GM12878 (cell line): ENCODE measurements at regions not wholly inside any gene's neighbourhood (a gene's known extent, or its start where the extent isn't known, plus 50 kb on each side); places are given as distances from the start of the nearest gene placed in this dataset.

Experiments used
- ATAC-seq: fragments of 200-7000 bp; cut with Tn5 transposase; 3 replicates; pipeline ENCODE4 v1.9.1; 2020; ENCODE audit warnings: mild to moderate bottlenecking, moderate library complexity
- BruUV-seq: library from RNA; stranded (reverse); fragments of 400-500 nt; replicated peaks from 2 replicates; lab custom pipeline; 2021; lab: Mats Ljungman, UMichigan
- CTCF ChIA-PET: fragments of 300-600 bp; sonication (Branson Sonifier 250); formaldehyde crosslinking; extraction: SDS; loops from one replicate; lab custom pipeline; 2021; ENCODE audit warnings: inconsistent platforms; lab: Yijun Ruan, JAX
- POLR2A ChIA-PET: fragments of 350-600 bp; formaldehyde crosslinking; extraction: SDS; loops from one replicate; lab custom pipeline; 2021; ENCODE audit warnings: inconsistent platforms; lab: Charles Lee
- RAD21 ChIA-PET: fragments of 300-600 bp; sonication (Branson Sonifier 250); formaldehyde crosslinking; loops from one replicate; lab custom pipeline; 2023; ENCODE audit warnings: antibody characterized with exemption; ENCODE audit not compliant: unreplicated experiment; lab: Charles Lee
- SMC1A ChIA-PET: fragments of 300-600 bp; sonication (Branson Sonifier 250); formaldehyde crosslinking; loops from one replicate; lab custom pipeline; 2023; ENCODE audit not compliant: unreplicated experiment, uncharacterized antibody; lab: Charles Lee
- DNase-seq: peaks from one replicate; pipeline ENCODE4 v3.0.0-alpha.2; 2011; ENCODE audit warnings: low read depth, low spot score
- FAIRE-seq: peaks from 3 replicates; lab custom pipeline; 2011; peaks lifted over from hg19 to GRCh38; lab: Jason Lieb, UNC
- H2AFZ ChIP-seq: 2 replicates; pipeline ENCODE4 v1.6.0; 2011; ENCODE audit warnings: low read depth, low read length, control low read depth; ENCODE audit not compliant: control insufficient read depth
- H3K27ac ChIP-seq: 2 replicates; pipeline ENCODE4 v1.5.1; 2011; ENCODE audit warnings: control low read depth; ENCODE audit not compliant: control insufficient read depth, insufficient read depth
- H3K27me3 ChIP-seq, 2 experiments: replicated peaks in 1 of 2; 2 replicates each; pipeline versions ENCODE4 v1.6.0 to v1.6.1; 2011; ENCODE audit warnings: low read length in 1 of 2; ENCODE audit not compliant: control insufficient read depth in 2 of 2, insufficient read depth in 2 of 2
- H3K36me3 ChIP-seq, 2 experiments: 2 replicates each; pipeline ENCODE4 v1.5.1; 2011; ENCODE audit warnings: low read length in 1 of 2; ENCODE audit not compliant: control insufficient read depth in 2 of 2, insufficient read depth in 2 of 2
- H3K4me1 ChIP-seq: 2 replicates; pipeline ENCODE4 v1.6.1; 2011; ENCODE audit warnings: mild to moderate bottlenecking, low read length, moderate library complexity, mixed read lengths; ENCODE audit not compliant: control insufficient read depth, insufficient read depth
- H3K4me2 ChIP-seq: 2 replicates; pipeline ENCODE4 v1.6.0; 2011; ENCODE audit warnings: control low read depth; ENCODE audit not compliant: control insufficient read depth, insufficient read depth
- H3K4me3 ChIP-seq: fragments of 200-600 bp; sonication (generic); 2 replicates; pipeline ENCODE4 v1.5.1; 2016
- H3K79me2 ChIP-seq: 2 replicates; pipeline ENCODE4 v1.6.0; 2011; ENCODE audit warnings: low read length; ENCODE audit not compliant: control insufficient read depth, insufficient read depth
- H3K9ac ChIP-seq: 2 replicates; pipeline ENCODE4 v1.8.0; 2011; ENCODE audit warnings: low read length, control low read depth, mixed read lengths; ENCODE audit not compliant: control insufficient read depth, insufficient read depth
- H3K9me3 ChIP-seq: replicated peaks from 3 replicates; pipeline ENCODE4 v1.5.1; 2011; ENCODE audit warnings: mild to moderate bottlenecking, low read length; ENCODE audit not compliant: control insufficient read depth, insufficient read depth
- H4K20me1 ChIP-seq: 2 replicates; pipeline ENCODE4 v1.6.0; 2011; ENCODE audit not compliant: control insufficient read depth, insufficient read depth
- EP300 ChIP-seq, 2 experiments: fragments of 150-350 bp in 1 of 2; IDR thresholded peaks; 2 replicates each; pipeline ENCODE4 v1.6.1; 2011 to 2012; ENCODE audit warnings: low read depth in 2 of 2, low read length in 2 of 2, borderline replicate concordance in 1 of 2, improper control_type of control experiment in 1 of 2, inconsistent platforms in 1 of 2; ENCODE audit not compliant: control insufficient read depth in 1 of 2
- IKZF1 ChIP-seq: fragments of 450-650 bp; conservative IDR thresholded peaks from 2 replicates; pipeline ENCODE4 v1.6.1; 2017; ENCODE audit warnings: antibody characterized with exemption, mild to moderate bottlenecking
- MTA2 ChIP-seq: fragments of 450-650 bp; IDR thresholded peaks from 2 replicates; pipeline ENCODE4 v1.6.1; 2016; ENCODE audit warnings: low read depth, mild to moderate bottlenecking, moderate library complexity
- NFXL1 ChIP-seq: fragments of 450-650 bp; IDR thresholded peaks from 2 replicates; pipeline ENCODE4 v1.6.1; 2017; ENCODE audit warnings: antibody characterized with exemption, mild to moderate bottlenecking, borderline replicate concordance
- SMAD1 ChIP-seq: fragments of 450-650 bp; IDR thresholded peaks from 2 replicates; pipeline ENCODE4 v1.6.1; 2018; ENCODE audit warnings: mild to moderate bottlenecking, low read depth; ENCODE audit not compliant: partially characterized antibody
- TCF12 ChIP-seq: IDR thresholded peaks from 2 replicates; pipeline ENCODE4 v1.6.1; 2011; ENCODE audit warnings: low read depth, mild to moderate bottlenecking, low read length
- TCF3 ChIP-seq: IDR thresholded peaks from 2 replicates; pipeline ENCODE4 v1.6.1; 2012; ENCODE audit warnings: low read depth, mild to moderate bottlenecking, low read length, borderline replicate concordance; ENCODE audit not compliant: insufficient read depth
- ZBED1 ChIP-seq: IDR thresholded peaks from 2 replicates; pipeline ENCODE4 v1.6.1; 2016; ENCODE audit warnings: borderline replicate concordance
- WGBS: methylation state at CpG from one replicate; pipeline ENCODE4 v1.1.6; 2016; ENCODE audit warnings: low lambda C conversion rate; ENCODE audit not compliant: insufficient replicate concordance, insufficient coverage; ENCODE audit errors: missing lambda C conversion rate; 5-methylcytosine and 5-hydroxymethylcytosine counted together
- in situ Hi-C: fragments of 300-500 bp; cut with MboI; formaldehyde crosslinking; loops from 9 replicates; pipeline ENCODE4 v1.14.3; 2018; ENCODE audit warnings: mixed read lengths
- intact Hi-C: fragments of 100-400 bp; cut with micrococcal nuclease; formaldehyde crosslinking; loops from one replicate; pipeline ENCODE4 v1.14.2; 2022; ENCODE audit not compliant: unreplicated experiment
- TF ChIP-seq, protein P1 (sequence below): fragments of 450-650 bp; IDR thresholded peaks from 2 replicates; pipeline ENCODE4 v1.6.1; 2017; ENCODE audit warnings: low read depth, mild to moderate bottlenecking, moderate library complexity
- TF ChIP-seq, protein P2 (sequence below): fragments of 150-350 bp; IDR thresholded peaks from 2 replicates; pipeline ENCODE4 v1.6.1; 2016; ENCODE audit warnings: low read depth, low read length
- TF ChIP-seq, protein P3 (sequence below): IDR thresholded peaks from 2 replicates; pipeline ENCODE4 v1.6.1; 2012; ENCODE audit warnings: low read depth, low read length, improper control_type of control experiment

DNA sequence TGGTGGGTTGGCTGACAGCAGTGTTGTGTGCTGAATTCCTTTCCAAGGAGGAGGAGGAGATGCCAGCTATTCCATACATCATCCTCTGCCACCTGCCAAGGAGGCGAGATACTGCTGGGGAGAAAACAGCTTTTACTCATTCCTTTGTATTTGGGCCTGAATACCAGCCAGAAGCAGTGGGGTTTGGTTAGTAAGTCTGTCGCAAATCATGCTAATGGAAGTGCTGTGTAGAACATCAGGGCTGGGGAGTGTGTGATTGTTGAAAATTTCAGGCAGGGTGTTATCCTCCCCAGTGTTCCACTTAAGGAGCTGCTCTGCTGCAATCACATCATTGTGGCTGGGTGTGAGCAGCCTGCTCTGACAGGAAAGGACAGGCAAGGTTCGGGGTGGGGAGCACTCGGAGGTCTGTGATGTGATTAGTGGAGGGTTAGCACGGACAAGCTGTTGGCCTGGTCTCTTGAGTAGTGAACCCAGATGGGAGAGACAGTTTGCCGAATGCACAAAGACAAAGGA lies 128.2 kb upstream of the DLX2 start:
- SMC1A ChIA-PET = interaction anchor here (1.4 kb wide), 1 partner anchor 10 kb away, joined by 3 read pairs; no protein-coding TSS in a partner anchor
- Histone ChIP-seq H3K9me3 (no peaks in the 10 kb centered on the region), H3K79me2 (no peaks in the 10 kb centered on the region), H3K27me3 (peaks cover 13% of the 10 kb centered on the region in 2 experiments), H2AFZ (no peak overlapping the region), H3K27ac (no peak overlapping the region), H3K4me2 (no peak overlapping the region), H3K36me3 (no peaks in the 10 kb centered on the region), H3K4me1 (no peaks in the 10 kb centered on the region; the same call in 1 of the 2 replicates), H3K4me3 (no peak overlapping the region), H4K20me1 (no peaks in the 10 kb centered on the region), H3K9ac (no peak overlapping the region)
- TF ChIP-seq MTA2 (no peak), IKZF1 (no peak), EP300 (IDR thresholded peaks at IDR 0.05; ENCODE audit: borderline replicate concordance in 1 of 2, control insufficient read depth in 1 of 2, low read depth in 2 of 2, low read length in 2 of 2) (no peak), NFXL1 (no peak), TCF12 (no peak), TCF3 (no peak), ZBED1 (no peak), SMAD1 (no peak)
- TF ChIP-seq, protein P1, sequence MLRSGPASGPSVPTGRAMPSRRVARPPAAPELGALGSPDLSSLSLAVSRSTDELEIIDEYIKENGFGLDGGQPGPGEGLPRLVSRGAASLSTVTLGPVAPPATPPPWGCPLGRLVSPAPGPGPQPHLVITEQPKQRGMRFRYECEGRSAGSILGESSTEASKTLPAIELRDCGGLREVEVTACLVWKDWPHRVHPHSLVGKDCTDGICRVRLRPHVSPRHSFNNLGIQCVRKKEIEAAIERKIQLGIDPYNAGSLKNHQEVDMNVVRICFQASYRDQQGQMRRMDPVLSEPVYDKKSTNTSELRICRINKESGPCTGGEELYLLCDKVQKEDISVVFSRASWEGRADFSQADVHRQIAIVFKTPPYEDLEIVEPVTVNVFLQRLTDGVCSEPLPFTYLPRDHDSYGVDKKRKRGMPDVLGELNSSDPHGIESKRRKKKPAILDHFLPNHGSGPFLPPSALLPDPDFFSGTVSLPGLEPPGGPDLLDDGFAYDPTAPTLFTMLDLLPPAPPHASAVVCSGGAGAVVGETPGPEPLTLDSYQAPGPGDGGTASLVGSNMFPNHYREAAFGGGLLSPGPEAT = no peak
- TF ChIP-seq, protein P2, sequence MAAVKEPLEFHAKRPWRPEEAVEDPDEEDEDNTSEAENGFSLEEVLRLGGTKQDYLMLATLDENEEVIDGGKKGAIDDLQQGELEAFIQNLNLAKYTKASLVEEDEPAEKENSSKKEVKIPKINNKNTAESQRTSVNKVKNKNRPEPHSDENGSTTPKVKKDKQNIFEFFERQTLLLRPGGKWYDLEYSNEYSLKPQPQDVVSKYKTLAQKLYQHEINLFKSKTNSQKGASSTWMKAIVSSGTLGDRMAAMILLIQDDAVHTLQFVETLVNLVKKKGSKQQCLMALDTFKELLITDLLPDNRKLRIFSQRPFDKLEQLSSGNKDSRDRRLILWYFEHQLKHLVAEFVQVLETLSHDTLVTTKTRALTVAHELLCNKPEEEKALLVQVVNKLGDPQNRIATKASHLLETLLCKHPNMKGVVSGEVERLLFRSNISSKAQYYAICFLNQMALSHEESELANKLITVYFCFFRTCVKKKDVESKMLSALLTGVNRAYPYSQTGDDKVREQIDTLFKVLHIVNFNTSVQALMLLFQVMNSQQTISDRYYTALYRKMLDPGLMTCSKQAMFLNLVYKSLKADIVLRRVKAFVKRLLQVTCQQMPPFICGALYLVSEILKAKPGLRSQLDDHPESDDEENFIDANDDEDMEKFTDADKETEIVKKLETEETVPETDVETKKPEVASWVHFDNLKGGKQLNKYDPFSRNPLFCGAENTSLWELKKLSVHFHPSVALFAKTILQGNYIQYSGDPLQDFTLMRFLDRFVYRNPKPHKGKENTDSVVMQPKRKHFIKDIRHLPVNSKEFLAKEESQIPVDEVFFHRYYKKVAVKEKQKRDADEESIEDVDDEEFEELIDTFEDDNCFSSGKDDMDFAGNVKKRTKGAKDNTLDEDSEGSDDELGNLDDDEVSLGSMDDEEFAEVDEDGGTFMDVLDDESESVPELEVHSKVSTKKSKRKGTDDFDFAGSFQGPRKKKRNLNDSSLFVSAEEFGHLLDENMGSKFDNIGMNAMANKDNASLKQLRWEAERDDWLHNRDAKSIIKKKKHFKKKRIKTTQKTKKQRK = no peak
- TF ChIP-seq, protein P3, sequence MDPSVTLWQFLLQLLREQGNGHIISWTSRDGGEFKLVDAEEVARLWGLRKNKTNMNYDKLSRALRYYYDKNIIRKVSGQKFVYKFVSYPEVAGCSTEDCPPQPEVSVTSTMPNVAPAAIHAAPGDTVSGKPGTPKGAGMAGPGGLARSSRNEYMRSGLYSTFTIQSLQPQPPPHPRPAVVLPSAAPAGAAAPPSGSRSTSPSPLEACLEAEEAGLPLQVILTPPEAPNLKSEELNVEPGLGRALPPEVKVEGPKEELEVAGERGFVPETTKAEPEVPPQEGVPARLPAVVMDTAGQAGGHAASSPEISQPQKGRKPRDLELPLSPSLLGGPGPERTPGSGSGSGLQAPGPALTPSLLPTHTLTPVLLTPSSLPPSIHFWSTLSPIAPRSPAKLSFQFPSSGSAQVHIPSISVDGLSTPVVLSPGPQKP = no peak
- CTCF ChIA-PET = no interaction called here
- intact Hi-C loops = no loop called here
- FAIRE-seq (no peak), ATAC-seq (no peak), DNase-seq (no peak)
- POLR2A ChIA-PET = no interaction called here
- 35% methylated on average over 6 of the region's 6 CpGs for WGBS
- in situ Hi-C loops = no loop called here
- RAD21 ChIA-PET = no interaction called here
- no TSS peak for BruUV-seq
